Astrocyte (in vitro differentiated cells and primary cell): ENCODE measurements at regions not wholly inside any gene's neighbourhood (a gene's known extent, or its start where the extent isn't known, plus 50 kb on each side); places are given as distances from the start of the nearest gene placed in this dataset.

Source experiments
- DNase-seq: peaks from one replicate; pipeline ENCODE4 v3.0.0-alpha.2; 2010; ENCODE audit warnings: low read depth
- FAIRE-seq: peaks from 2 replicates; lab custom pipeline; 2011; peaks lifted over from hg19 to GRCh38; lab: Jason Lieb, UNC
- H2AFZ ChIP-seq: 2 replicates; pipeline ENCODE4 v1.6.0; 2012; ENCODE audit warnings: low read depth, low read length, inconsistent platforms
- H3K27ac ChIP-seq: 2 replicates; pipeline ENCODE4 v1.5.1; 2011; ENCODE audit warnings: low read depth, low read length, inconsistent platforms
- H3K27me3 ChIP-seq: 2 replicates; pipeline ENCODE4 v1.6.0; 2011; ENCODE audit warnings: low read length, inconsistent platforms; ENCODE audit not compliant: insufficient read depth
- H3K36me3 ChIP-seq: 2 replicates; pipeline ENCODE4 v1.5.1; 2011; ENCODE audit warnings: low read length, inconsistent platforms; ENCODE audit not compliant: insufficient read depth
- H3K4me1 ChIP-seq: 2 replicates; pipeline ENCODE4 v1.5.1; 2011; ENCODE audit warnings: low read length, inconsistent platforms; ENCODE audit not compliant: insufficient read depth
- H3K4me2 ChIP-seq: 2 replicates; pipeline ENCODE4 v1.6.0; 2012; ENCODE audit warnings: low read length, inconsistent platforms
- H3K4me3 ChIP-seq: 2 replicates; pipeline ENCODE4 v1.5.1; 2011; ENCODE audit warnings: low read depth, mild to moderate bottlenecking, low read length, inconsistent platforms; ENCODE audit not compliant: insufficient read depth
- H3K79me2 ChIP-seq: 2 replicates; pipeline ENCODE4 v1.6.0; 2012; ENCODE audit warnings: mild to moderate bottlenecking, low read length, inconsistent platforms; ENCODE audit not compliant: insufficient read depth
- H3K9ac ChIP-seq: 2 replicates; pipeline ENCODE4 v1.6.0; 2012; ENCODE audit warnings: mild to moderate bottlenecking, low read length, inconsistent platforms
- H3K9me3 ChIP-seq: 2 replicates; pipeline ENCODE4 v1.5.1; 2012; ENCODE audit warnings: low read depth, mild to moderate bottlenecking, low read length, inconsistent platforms; ENCODE audit not compliant: insufficient read depth
- H4K20me1 ChIP-seq: 2 replicates; pipeline ENCODE4 v1.6.0; 2012; ENCODE audit warnings: low read length, inconsistent platforms; ENCODE audit not compliant: insufficient read depth
- H3K27ac Mint-ChIP-seq: one replicate; pipeline ENCODE4 v1.8.0; 2021; ENCODE audit warnings: mild to moderate bottlenecking, mixed read lengths; ENCODE audit not compliant: unreplicated experiment
- H3K27me3 Mint-ChIP-seq: one replicate; pipeline ENCODE4 v1.8.0; 2021; ENCODE audit warnings: low read depth, mixed read lengths; ENCODE audit not compliant: unreplicated experiment
- H3K36me3 Mint-ChIP-seq: one replicate; pipeline ENCODE4 v1.8.0; 2021; ENCODE audit warnings: low read depth, mixed read lengths; ENCODE audit not compliant: unreplicated experiment
- H3K4me1 Mint-ChIP-seq: one replicate; pipeline ENCODE4 v1.8.0; 2021; ENCODE audit warnings: low read depth, mixed read lengths; ENCODE audit not compliant: unreplicated experiment
- H3K4me3 Mint-ChIP-seq: one replicate; pipeline ENCODE4 v1.8.0; 2021; ENCODE audit warnings: mild to moderate bottlenecking, moderate library complexity, mixed read lengths; ENCODE audit not compliant: unreplicated experiment
- H3K9me3 Mint-ChIP-seq: one replicate; pipeline ENCODE4 v1.8.0; 2021; ENCODE audit warnings: mild to moderate bottlenecking, mixed read lengths; ENCODE audit not compliant: unreplicated experiment
- CTCF ChIP-seq: IDR thresholded peaks from 2 replicates; pipeline ENCODE4 v1.5.1; 2011; ENCODE audit warnings: low read depth, mild to moderate bottlenecking, inconsistent platforms, low read length, moderate library complexity; ENCODE audit not compliant: insufficient read depth
- EZH2 ChIP-seq: IDR thresholded peaks from 2 replicates; pipeline ENCODE4 v1.6.1; 2012; ENCODE audit warnings: mild to moderate bottlenecking, low read length, inconsistent platforms; ENCODE audit not compliant: insufficient read depth

- H3K36me3 Mint-ChIP-seq = no peaks in the 10 kb centered on the region
- no peak overlapping the region for H3K9ac ChIP-seq
- H3K4me3 ChIP-seq = no peak overlapping the region
- no peaks in the 10 kb centered on the region for H3K9me3 ChIP-seq
- no peak overlapping the region for H3K4me3 Mint-ChIP-seq
- peaks cover 3% of the 10 kb centered on the region for H3K4me1 ChIP-seq
- H3K27ac ChIP-seq = no peak overlapping the region
- H3K27me3 Mint-ChIP-seq = peaks cover 22% of the 10 kb centered on the region
- H3K4me2 ChIP-seq = no peak overlapping the region
- peak; percentile 46 for DNase-seq
- no peak overlapping the region for H3K27ac Mint-ChIP-seq
- no peaks in the 10 kb centered on the region for H4K20me1 ChIP-seq
- H2AFZ ChIP-seq = no peak overlapping the region
- no peaks in the 10 kb centered on the region for H3K36me3 ChIP-seq
- TF ChIP-seq EZH2 (no peak), CTCF (no peak)
- H3K4me1 Mint-ChIP-seq = no peaks in the 10 kb centered on the region
- no peaks in the 10 kb centered on the region for H3K79me2 ChIP-seq
- no peak for FAIRE-seq
- peaks cover 2% of the 10 kb centered on the region for H3K9me3 Mint-ChIP-seq
- no peaks in the 10 kb centered on the region for H3K27me3 ChIP-seq
Observed at GRCh38 chr20:24736131-24736843, 212.8 kb upstream of the CST7 start.

GRCh38 chr20:24736844-24737211 lies 212.2 kb upstream of the CST7 start:
- H3K36me3 ChIP-seq = no peaks in the 10 kb centered on the region
- H3K4me1 ChIP-seq = peaks cover 3% of the 10 kb centered on the region
- H3K9ac ChIP-seq = no peak overlapping the region
- no peak for TF ChIP-seq CTCF
- no peak for TF ChIP-seq EZH2
- H3K9me3 ChIP-seq = no peaks in the 10 kb centered on the region
- FAIRE-seq = no peak
- DNase-seq = no peak
- Mint-ChIP-seq H3K4me3 (no peak overlapping the region), H3K4me1 (no peaks in the 10 kb centered on the region), H3K27ac (no peak overlapping the region), H3K27me3 (peaks cover 22% of the 10 kb centered on the region), H3K9me3 (no peaks in the 10 kb centered on the region), H3K36me3 (no peaks in the 10 kb centered on the region)
- no peaks in the 10 kb centered on the region for H3K79me2 ChIP-seq
- no peaks in the 10 kb centered on the region for H4K20me1 ChIP-seq
- H2AFZ ChIP-seq = no peak overlapping the region
- no peak overlapping the region for H3K4me2 ChIP-seq
- no peaks in the 10 kb centered on the region for H3K27me3 ChIP-seq
- no peak overlapping the region for H3K4me3 ChIP-seq
- H3K27ac ChIP-seq = no peak overlapping the region

- Mint-ChIP-seq H3K27me3 (peaks cover 22% of the 10 kb centered on the region), H3K4me3 (no peak overlapping the region), H3K9me3 (no peaks in the 10 kb centered on the region), H3K4me1 (no peaks in the 10 kb centered on the region), H3K36me3 (no peaks in the 10 kb centered on the region), H3K27ac (no peak overlapping the region)
- no peaks in the 10 kb centered on the region for H3K79me2 ChIP-seq
- no peak overlapping the region for H3K9ac ChIP-seq
- DNase-seq = no peak
- no peaks in the 10 kb centered on the region for H3K36me3 ChIP-seq
- no peak overlapping the region for H3K4me2 ChIP-seq
- TF ChIP-seq CTCF = no peak
- TF ChIP-seq EZH2 = no peak
- no peaks in the 10 kb centered on the region for H4K20me1 ChIP-seq
- no peaks in the 10 kb centered on the region for H3K9me3 ChIP-seq
- no peaks in the 10 kb centered on the region for H3K27me3 ChIP-seq
- H3K27ac ChIP-seq = no peak overlapping the region
- H3K4me1 ChIP-seq = peaks cover 3% of the 10 kb centered on the region
- H3K4me3 ChIP-seq = no peak overlapping the region
- H2AFZ ChIP-seq = no peak overlapping the region
- no peak for FAIRE-seq
Observed at GRCh38 chr20:24737212-24737850, 211.7 kb upstream of the CST7 start.
